Mucosa of gallbladder (tissue), 1 donor: ENCODE measurements at regions not wholly inside any gene's neighbourhood (a gene's known extent, or its start where the extent isn't known, plus 50 kb on each side); places are given as distances from the start of the nearest gene placed in this dataset.

Source experiments
- DNase-seq: peaks from one replicate; pipeline ENCODE4 v3.0.0-alpha.2; 2020; ENCODE audit warnings: low spot score
- donor health status: DM: no; HTN: no; CAD: no.

- no peak for DNase-seq
These were observed 428.8 kb downstream of the BRINP1 start for GRCh38 chr9:118940473-118940872.

DNA sequence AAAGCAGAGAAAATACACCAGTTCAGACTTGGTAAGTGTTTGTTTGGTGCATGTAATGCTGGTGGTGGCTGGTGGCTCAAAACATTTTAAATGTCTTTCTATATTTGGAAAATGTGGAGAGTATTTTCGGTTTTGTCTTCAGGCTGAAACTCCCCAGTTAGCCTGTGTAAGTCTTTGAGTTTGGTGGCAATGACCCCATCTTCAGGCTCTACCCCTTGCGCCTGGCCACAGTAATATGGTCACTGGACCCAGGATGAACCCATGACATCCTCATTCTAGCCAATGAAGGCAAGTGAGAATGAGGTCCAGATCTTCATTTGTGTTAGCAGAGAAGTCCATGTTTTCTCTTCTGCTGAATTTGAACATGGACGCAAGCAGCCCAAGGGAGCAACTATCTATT is 422.6 kb downstream of the BRINP1 start:
- DNase-seq: no peak

DNA sequence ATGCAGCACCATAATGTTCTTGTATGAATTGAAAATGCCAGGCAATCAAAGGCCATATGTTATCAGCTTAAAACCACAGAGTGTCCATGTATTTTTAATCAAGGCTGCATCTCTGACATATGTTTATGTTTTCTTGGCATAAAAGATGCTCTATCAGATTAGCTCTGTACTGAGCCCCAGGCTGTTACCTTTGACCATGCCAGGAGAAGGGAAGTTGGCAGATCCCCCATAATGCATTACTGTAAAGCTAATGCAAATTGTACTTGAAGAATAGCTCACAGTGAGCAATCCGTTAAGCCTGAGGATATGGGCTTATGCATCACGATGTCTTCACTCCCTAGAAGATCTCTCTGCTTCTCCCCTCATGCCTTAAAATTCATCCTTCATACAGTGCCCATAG is 414.4 kb downstream of the BRINP1 start:
- no peak for DNase-seq

DNA sequence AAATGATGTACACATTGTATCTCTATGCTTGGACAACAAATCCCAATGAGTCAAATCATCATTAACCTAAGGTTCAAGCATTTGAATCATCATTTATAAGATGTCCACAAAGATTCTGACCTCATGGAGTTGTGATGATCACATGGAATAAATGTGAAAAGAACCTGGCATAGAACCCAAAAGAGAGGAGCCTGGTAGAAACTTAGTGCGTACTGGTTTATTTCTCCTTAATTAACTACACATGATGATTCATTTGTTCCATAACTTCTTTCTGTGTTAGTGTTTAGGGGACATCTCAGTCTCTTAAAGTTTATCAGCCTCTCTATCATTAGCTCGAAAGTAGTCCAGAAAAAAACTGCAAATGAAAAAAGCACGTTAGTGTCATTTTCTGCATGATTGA is 411.6 kb downstream of the BRINP1 start:
- no peak for DNase-seq

GRCh38 chr9:118959366-118959765 is 409.9 kb downstream of the BRINP1 start:
- no peak for DNase-seq

GRCh38 chr9:118961857-118962256 is 407.4 kb downstream of the BRINP1 start:
- no peak for DNase-seq

DNA sequence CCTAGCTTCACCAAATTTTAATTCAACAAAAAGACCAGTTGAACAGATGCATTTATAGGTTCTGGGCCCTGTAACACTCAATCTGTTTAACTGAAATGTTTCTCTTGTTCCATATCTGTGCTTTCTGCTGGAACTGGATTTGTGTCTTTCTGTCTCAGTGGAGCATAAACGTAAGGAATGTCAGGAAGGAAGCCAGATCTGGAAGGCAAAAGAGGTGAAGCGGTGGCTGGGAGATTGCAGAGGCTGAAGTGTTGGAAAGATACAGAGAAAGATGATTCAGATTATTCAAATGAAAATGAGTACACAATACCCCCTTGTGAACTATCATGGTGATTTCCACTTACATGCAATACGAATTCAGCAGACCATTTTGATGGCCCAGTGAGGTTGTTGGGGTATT is 406.8 kb downstream of the BRINP1 start:
- DNase-seq: no peak

GRCh38 chr9:118963674-118964073 is 405.6 kb downstream of the BRINP1 start:
- no peak for DNase-seq

GRCh38 chr9:118967901-118968300 is 401.3 kb downstream of the BRINP1 start:
- DNase-seq: no peak

GRCh38 chr9:118975736-118976135 is 393.5 kb downstream of the BRINP1 start:
- no peak for DNase-seq

GRCh38 chr9:118976160-118976559 is 393.1 kb downstream of the BRINP1 start:
- no peak for DNase-seq

DNA sequence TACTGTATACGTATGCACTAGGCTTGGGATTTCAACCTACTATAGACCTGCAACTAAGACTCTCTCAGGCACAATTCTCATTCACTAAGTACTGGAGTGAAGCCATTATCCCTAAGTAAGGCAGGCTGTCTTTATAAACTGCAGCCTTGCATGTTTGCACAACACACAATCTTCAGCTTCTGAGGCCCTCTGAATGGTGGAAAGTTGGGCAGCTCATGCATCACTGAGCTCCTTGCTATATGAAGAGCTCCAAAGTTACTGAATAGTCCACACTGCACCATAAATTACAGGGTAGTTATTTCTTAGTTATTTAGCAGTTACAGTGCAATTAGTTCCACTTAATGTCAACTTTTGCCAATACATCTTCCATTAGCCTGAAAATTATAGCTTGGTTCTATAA is 384.6 kb downstream of the BRINP1 start:
- DNase-seq: no peak

DNA sequence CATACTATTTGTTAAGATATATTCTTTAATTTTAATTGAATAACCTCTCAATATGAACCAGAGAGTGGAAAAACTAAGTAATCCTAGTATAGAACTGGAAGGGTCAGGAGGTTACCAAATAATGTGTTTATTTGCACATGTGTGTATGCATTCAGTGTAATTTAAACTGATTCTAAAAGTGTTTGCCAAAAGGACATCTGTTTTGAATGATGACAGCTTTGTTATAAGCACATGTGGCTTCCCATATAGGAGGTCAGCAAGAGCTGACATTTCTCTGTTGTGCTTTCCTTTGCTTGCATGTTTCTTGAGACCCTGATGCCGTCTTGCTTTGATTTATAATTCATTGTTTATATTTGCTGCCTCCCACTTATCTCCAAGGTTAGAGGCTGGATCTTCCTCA is 383.4 kb downstream of the BRINP1 start:
- DNase-seq: no peak

DNA sequence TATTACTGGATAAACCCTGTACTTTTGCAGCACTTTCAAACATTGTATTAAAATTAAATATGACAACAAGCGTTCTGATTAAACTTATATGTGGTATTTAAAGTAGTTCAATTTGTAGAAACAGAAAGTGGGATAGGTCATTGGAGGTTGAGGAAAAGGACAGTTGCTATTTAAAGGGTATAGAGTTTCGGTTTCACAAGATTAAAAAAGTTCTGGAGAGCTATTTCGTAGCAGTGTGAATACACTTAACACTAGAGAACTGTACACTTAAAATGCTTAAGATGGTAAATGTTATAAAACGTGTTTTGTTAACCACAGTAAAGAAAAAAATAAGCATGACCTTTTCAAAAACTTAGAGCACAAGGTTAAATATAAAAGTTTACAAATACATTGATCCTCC is 382.1 kb downstream of the BRINP1 start:
- no peak for DNase-seq

- DNase-seq: no peak
These were observed 378.3 kb downstream of the BRINP1 start for GRCh38 chr9:118990949-118991348.

DNA sequence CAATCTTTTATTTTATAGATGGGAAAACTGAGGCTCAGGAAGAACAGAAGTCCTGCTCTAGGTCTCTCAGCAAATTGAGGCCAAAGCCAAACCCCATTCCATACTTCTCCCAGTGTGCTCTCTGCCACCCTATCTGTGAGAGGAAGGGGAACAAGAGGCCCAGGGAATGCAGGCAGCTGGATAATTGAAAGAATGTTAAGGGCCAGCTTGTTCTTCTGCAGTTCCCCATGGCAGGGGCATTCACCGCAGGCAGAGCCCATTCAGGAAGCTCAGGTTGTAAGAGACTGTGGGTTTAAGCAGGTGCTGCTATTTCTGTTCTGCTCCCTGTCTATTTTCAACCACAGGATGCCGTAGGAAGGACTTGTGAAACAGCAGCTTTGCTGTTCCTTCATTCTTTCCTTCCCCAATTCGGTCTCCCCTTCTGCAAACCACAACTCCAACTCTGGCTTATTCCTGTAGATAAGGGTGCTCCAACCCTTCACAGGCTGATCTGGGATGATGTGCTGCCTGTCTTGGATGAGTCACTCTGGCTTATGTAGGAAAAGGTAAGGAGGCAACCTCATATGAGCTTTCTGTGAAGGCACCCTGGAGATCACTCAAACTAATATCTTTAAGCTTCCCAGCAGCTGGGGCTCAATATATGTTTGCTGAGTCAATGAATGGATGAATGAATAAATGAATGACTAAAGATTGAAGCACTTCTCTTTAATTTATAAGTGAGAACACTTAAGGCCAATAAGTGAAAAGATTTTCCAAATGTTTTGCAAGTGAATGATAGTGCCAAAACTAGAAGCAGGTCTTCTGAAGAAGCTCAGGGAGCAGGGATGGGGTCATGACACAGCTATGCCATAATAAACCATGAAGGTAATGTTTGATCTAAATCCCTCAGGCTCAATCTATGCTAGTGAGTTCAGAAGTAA is 377.6 kb downstream of the BRINP1 start:
- no peak for DNase-seq

- DNase-seq: peak; percentile 24
These were observed 376.1 kb downstream of the BRINP1 start for GRCh38 chr9:118992813-118993794.

GRCh38 chr9:118993965-118994364 is 375.3 kb downstream of the BRINP1 start:
- no peak for DNase-seq

DNA sequence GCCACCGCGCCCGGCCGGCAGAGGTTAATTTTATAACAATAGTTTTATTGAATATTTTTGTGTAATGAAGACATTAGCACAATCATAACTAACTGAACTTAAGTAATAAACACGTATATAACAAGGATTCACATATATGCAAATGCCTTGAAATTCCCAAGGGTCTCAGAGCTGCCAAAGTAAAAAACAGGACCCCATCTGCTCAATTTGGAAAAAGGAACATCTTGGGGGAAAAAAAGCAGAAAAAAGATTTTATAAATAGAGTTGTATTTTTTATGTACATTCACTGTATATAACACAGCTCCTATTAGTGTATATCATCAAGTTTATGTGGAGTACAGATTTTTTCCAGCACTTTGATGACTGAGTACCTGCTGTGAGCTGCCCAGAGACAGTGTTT is 366.7 kb downstream of the BRINP1 start:
- no peak for DNase-seq

DNA sequence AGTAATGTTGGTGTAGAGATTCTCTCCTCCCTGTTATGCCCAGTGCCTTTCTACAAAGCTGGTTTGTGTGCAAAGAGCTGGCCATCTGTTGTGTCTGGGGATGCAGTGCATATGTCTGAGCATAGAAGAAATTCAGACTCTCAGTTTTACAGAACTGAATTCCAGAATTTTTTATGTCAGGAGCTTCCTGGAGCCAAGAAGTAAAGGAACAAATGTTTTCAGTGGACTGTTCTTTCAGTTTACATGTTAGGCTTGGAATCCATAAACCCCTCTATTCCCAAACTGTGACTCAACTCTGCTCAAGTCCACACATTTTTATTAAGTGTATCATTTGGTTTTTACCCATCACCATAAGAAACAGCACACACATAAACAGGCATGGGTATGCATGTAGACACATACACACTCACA is 366.0 kb downstream of the BRINP1 start:
- DNase-seq: no peak

DNA sequence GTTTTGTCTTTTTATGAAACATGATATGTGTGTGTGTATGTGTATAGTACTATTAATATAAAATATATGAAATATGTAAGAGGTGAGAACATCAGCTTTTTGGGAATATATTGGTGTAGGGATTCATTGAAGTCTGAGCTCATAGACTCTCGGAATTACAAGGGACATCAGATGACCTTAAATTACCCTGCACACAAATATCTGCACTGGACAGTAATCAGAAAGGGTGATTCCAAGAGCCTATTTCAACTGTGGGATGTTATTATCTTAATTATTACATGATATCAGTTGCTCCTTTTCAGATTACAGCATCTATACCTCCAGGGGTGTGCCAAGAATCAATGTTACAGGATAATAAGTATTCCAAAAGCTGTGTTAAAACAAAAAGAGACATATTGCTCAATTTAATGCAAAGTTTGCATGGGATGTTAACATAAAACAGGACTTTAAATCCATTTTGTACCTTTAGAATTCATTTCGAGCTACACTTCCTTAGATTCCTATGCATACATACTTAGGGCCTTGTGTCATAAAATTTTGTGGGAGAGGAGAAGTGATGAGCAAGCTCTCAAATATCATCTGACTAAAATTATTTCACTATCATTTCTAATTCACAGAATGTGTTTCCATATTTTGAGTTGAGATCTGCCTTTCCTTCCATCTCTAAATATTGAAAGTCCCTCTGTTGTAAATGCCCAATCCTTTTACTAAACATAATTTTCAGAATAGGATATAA is 365.2 kb downstream of the BRINP1 start:
- no peak for DNase-seq

GRCh38 chr9:119004618-119004990 is 364.6 kb downstream of the BRINP1 start:
- DNase-seq: peak; percentile 81
